Stimulated activated memory B cell treated with anti-CD40 and anti-IgM and Interleukin-4, amounts not matched to agents 10 μg/mL and 1 μg/mL and 100 μg/mL, for 72 hours (primary cell): ENCODE measurements at regions not wholly inside any gene's neighbourhood (a gene's known extent, or its start where the extent isn't known, plus 50 kb on each side); places are given as distances from the start of the nearest gene placed in this dataset.

Experiments
- ATAC-seq: fragments of 150-1000 bp; cut with Tn5 transposase; 2 replicates; pipeline ENCODE4 v1.10.0; 2021
- H3K27ac Mint-ChIP-seq: one replicate; pipeline ENCODE4 v1.8.0; 2022; ENCODE audit warnings: mild to moderate bottlenecking, mixed read lengths
- H3K27me3 Mint-ChIP-seq: one replicate; pipeline ENCODE4 v1.8.0; 2022; ENCODE audit warnings: mixed read lengths
- H3K36me3 Mint-ChIP-seq: one replicate; pipeline ENCODE4 v1.8.0; 2022; ENCODE audit warnings: mixed read lengths
- H3K4me1 Mint-ChIP-seq: one replicate; pipeline ENCODE4 v1.8.0; 2022; ENCODE audit warnings: mixed read lengths
- H3K4me3 Mint-ChIP-seq: one replicate; pipeline ENCODE4 v1.8.0; 2022; ENCODE audit warnings: mild to moderate bottlenecking, moderate library complexity, mixed read lengths
- H3K9me3 Mint-ChIP-seq: one replicate; pipeline ENCODE4 v1.8.0; 2022; ENCODE audit warnings: mixed read lengths

GRCh38 chr22:27335102-27335660, 466.4 kb downstream of the MN1 start:
- Mint-ChIP-seq H3K36me3 (no peaks in the 10 kb centered on the region), H3K4me3 (no peak overlapping the region), H3K27me3 (peaks cover 12% of the 10 kb centered on the region), H3K27ac (no peak overlapping the region), H3K9me3 (peaks cover 6% of the 10 kb centered on the region), H3K4me1 (no peaks in the 10 kb centered on the region)
- no peak for ATAC-seq

- ATAC-seq, result no peak
- Mint-ChIP-seq H3K36me3 (no peaks in the 10 kb centered on the region), H3K9me3 (peaks cover 6% of the 10 kb centered on the region), H3K27me3 (peaks cover 6% of the 10 kb centered on the region), H3K27ac (no peak overlapping the region), H3K4me3 (no peak overlapping the region), H3K4me1 (no peaks in the 10 kb centered on the region)
These were observed 465.1 kb downstream of the MN1 start for GRCh38 chr22:27336151-27337090.

- no peak for ATAC-seq
- peaks cover 6% of the 10 kb centered on the region for H3K9me3 Mint-ChIP-seq
- H3K36me3 Mint-ChIP-seq, result no peaks in the 10 kb centered on the region
- H3K4me3 Mint-ChIP-seq, result no peak overlapping the region
- no peak overlapping the region for H3K27ac Mint-ChIP-seq
- H3K4me1 Mint-ChIP-seq, result no peaks in the 10 kb centered on the region
- no peaks in the 10 kb centered on the region for H3K27me3 Mint-ChIP-seq
These were observed 463.9 kb downstream of the MN1 start for GRCh38 chr22:27337676-27338075.

- Mint-ChIP-seq H3K9me3 (peaks cover 8% of the 10 kb centered on the region), H3K4me1 (no peaks in the 10 kb centered on the region), H3K27ac (no peak overlapping the region), H3K36me3 (no peaks in the 10 kb centered on the region), H3K27me3 (no peaks in the 10 kb centered on the region), H3K4me3 (no peak overlapping the region)
- ATAC-seq, result no peak
These were observed 461.5 kb downstream of the MN1 start for GRCh38 chr22:27340047-27340446.

GRCh38 chr22:27344546-27344945, 457.0 kb downstream of the MN1 start:
- Mint-ChIP-seq H3K4me1 (no peaks in the 10 kb centered on the region), H3K9me3 (peaks cover 8% of the 10 kb centered on the region)

GRCh38 chr22:27345691-27346090, 455.9 kb downstream of the MN1 start:
- no peak overlapping the region for H3K27ac Mint-ChIP-seq
- peaks cover 8% of the 10 kb centered on the region for H3K9me3 Mint-ChIP-seq
- H3K4me3 Mint-ChIP-seq, result no peak overlapping the region
- no peaks in the 10 kb centered on the region for H3K36me3 Mint-ChIP-seq
- ATAC-seq, result no peak
- H3K4me1 Mint-ChIP-seq, result no peaks in the 10 kb centered on the region
- H3K27me3 Mint-ChIP-seq, result no peaks in the 10 kb centered on the region

More at GRCh38 chr22:27344546-27344945, 457.0 kb downstream of the MN1 start:
- Mint-ChIP-seq H3K27ac (no peak overlapping the region), H3K36me3 (no peaks in the 10 kb centered on the region), H3K27me3 (no peaks in the 10 kb centered on the region), H3K4me3 (no peak overlapping the region)
- ATAC-seq, result no peak

GRCh38 chr22:27347951-27348350, 453.6 kb downstream of the MN1 start:
- ATAC-seq, result no peak
- Mint-ChIP-seq H3K9me3 (peaks cover 7% of the 10 kb centered on the region), H3K27ac (no peak overlapping the region), H3K4me3 (no peak overlapping the region), H3K36me3 (no peaks in the 10 kb centered on the region), H3K4me1 (no peaks in the 10 kb centered on the region), H3K27me3 (peaks cover 11% of the 10 kb centered on the region)

GRCh38 chr22:27348634-27349033, 452.9 kb downstream of the MN1 start:
- ATAC-seq, result no peak
- peaks cover 5% of the 10 kb centered on the region for H3K9me3 Mint-ChIP-seq
- H3K4me1 Mint-ChIP-seq, result no peaks in the 10 kb centered on the region
- H3K36me3 Mint-ChIP-seq, result no peaks in the 10 kb centered on the region
- H3K27me3 Mint-ChIP-seq, result peaks cover 13% of the 10 kb centered on the region
- no peak overlapping the region for H3K27ac Mint-ChIP-seq
- no peak overlapping the region for H3K4me3 Mint-ChIP-seq

GRCh38 chr22:27349456-27349855, 452.1 kb downstream of the MN1 start:
- no peak overlapping the region for H3K27ac Mint-ChIP-seq
- no peak for ATAC-seq

GRCh38 chr22:27350306-27350705, 451.2 kb downstream of the MN1 start:
- peaks cover 13% of the 10 kb centered on the region for H3K27me3 Mint-ChIP-seq
- H3K36me3 Mint-ChIP-seq, result no peaks in the 10 kb centered on the region
- ATAC-seq, result no peak
- H3K4me3 Mint-ChIP-seq, result no peak overlapping the region
- H3K27ac Mint-ChIP-seq, result no peak overlapping the region
- no peaks in the 10 kb centered on the region for H3K4me1 Mint-ChIP-seq
- peaks cover 5% of the 10 kb centered on the region for H3K9me3 Mint-ChIP-seq

More at GRCh38 chr22:27349456-27349855, 452.1 kb downstream of the MN1 start:
- Mint-ChIP-seq H3K4me1 (no peaks in the 10 kb centered on the region), H3K36me3 (no peaks in the 10 kb centered on the region), H3K9me3 (peaks cover 4% of the 10 kb centered on the region), H3K4me3 (no peak overlapping the region), H3K27me3 (peaks cover 13% of the 10 kb centered on the region)

- Mint-ChIP-seq H3K4me3 (no peak overlapping the region), H3K36me3 (no peaks in the 10 kb centered on the region), H3K27ac (no peak overlapping the region), H3K27me3 (peaks cover 13% of the 10 kb centered on the region), H3K4me1 (no peaks in the 10 kb centered on the region), H3K9me3 (peaks cover 10% of the 10 kb centered on the region)
- no peak for ATAC-seq
These were observed 449.1 kb downstream of the MN1 start for GRCh38 chr22:27352426-27352825.

- ATAC-seq, result no peak
- no peak overlapping the region for H3K27ac Mint-ChIP-seq
- H3K4me3 Mint-ChIP-seq, result no peak overlapping the region
- peaks cover 10% of the 10 kb centered on the region for H3K9me3 Mint-ChIP-seq
- H3K4me1 Mint-ChIP-seq, result no peaks in the 10 kb centered on the region
- no peaks in the 10 kb centered on the region for H3K36me3 Mint-ChIP-seq
- H3K27me3 Mint-ChIP-seq, result no peaks in the 10 kb centered on the region
These were observed 443.3 kb downstream of the MN1 start for GRCh38 chr22:27358096-27358870.

- H3K9me3 Mint-ChIP-seq, result peaks cover 14% of the 10 kb centered on the region
- H3K36me3 Mint-ChIP-seq, result no peaks in the 10 kb centered on the region
- H3K4me1 Mint-ChIP-seq, result no peaks in the 10 kb centered on the region
- no peak overlapping the region for H3K27ac Mint-ChIP-seq
- ATAC-seq, result no peak
- no peak overlapping the region for H3K4me3 Mint-ChIP-seq
- peaks cover 13% of the 10 kb centered on the region for H3K27me3 Mint-ChIP-seq
These were observed 431.3 kb downstream of the MN1 start for GRCh38 chr22:27370269-27370668.

GRCh38 chr22:27370987-27371386, 430.6 kb downstream of the MN1 start:
- peaks cover 13% of the 10 kb centered on the region for H3K27me3 Mint-ChIP-seq
- no peak overlapping the region for H3K27ac Mint-ChIP-seq
- no peaks in the 10 kb centered on the region for H3K36me3 Mint-ChIP-seq
- H3K9me3 Mint-ChIP-seq, result peaks cover 19% of the 10 kb centered on the region
- ATAC-seq, result no peak
- no peaks in the 10 kb centered on the region for H3K4me1 Mint-ChIP-seq
- no peak overlapping the region for H3K4me3 Mint-ChIP-seq

GRCh38 chr22:27372364-27372763, 429.2 kb downstream of the MN1 start:
- H3K27ac Mint-ChIP-seq, result no peak overlapping the region
- peaks cover 13% of the 10 kb centered on the region for H3K27me3 Mint-ChIP-seq
- H3K4me3 Mint-ChIP-seq, result no peak overlapping the region
- H3K36me3 Mint-ChIP-seq, result no peaks in the 10 kb centered on the region
- H3K4me1 Mint-ChIP-seq, result no peaks in the 10 kb centered on the region
- H3K9me3 Mint-ChIP-seq, result peaks cover 19% of the 10 kb centered on the region
- no peak for ATAC-seq
